ENCODE measurements at regions not wholly inside any gene's neighbourhood (a gene's known extent, or its start where the extent isn't known, plus 50 kb on each side); places are given as distances from the start of the nearest gene placed in this dataset.
"Not testable (repeated sequence)": the region's sequence is repeated elsewhere in the genome, so short reads cannot be mapped to it uniquely, and the experiment has no call there.

DNA sequence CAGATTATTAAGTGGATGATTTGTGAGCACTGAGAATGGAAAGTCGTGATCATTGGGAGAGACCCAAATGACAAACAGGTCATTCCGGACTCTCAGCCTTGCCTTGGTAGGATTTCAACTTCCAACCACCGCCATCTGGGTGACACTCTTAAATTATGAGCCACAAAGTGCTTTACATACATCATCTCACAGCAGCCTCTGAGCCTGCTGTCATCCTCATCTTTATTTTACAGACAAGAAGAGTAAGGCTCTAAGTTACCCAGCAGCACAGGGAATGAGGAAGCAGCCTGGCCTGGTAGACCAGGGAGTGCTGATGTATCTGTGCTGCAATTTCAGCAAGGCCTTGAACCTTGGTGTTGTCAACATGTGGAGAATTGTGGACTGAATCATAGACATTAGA, 105.8 kb upstream of the TRIM2 start:
- H3K9me3 ChIP-seq: no peaks in the 10 kb centered on the region
- DNase-seq: no peak
- H3K4me3 ChIP-seq: no peak overlapping the region
- H3K36me3 ChIP-seq: no peaks in the 10 kb centered on the region
- 55 to 75% methylated on average over 3 of the region's 3 CpGs for WGBS, 2 donors
- TF ChIP-seq EP300 (IDR thresholded peaks at IDR 0.05): no peak
- TF ChIP-seq POLR2AphosphoS5 (IDR thresholded peaks at IDR 0.05): no peak
- TF ChIP-seq, protein P1, sequence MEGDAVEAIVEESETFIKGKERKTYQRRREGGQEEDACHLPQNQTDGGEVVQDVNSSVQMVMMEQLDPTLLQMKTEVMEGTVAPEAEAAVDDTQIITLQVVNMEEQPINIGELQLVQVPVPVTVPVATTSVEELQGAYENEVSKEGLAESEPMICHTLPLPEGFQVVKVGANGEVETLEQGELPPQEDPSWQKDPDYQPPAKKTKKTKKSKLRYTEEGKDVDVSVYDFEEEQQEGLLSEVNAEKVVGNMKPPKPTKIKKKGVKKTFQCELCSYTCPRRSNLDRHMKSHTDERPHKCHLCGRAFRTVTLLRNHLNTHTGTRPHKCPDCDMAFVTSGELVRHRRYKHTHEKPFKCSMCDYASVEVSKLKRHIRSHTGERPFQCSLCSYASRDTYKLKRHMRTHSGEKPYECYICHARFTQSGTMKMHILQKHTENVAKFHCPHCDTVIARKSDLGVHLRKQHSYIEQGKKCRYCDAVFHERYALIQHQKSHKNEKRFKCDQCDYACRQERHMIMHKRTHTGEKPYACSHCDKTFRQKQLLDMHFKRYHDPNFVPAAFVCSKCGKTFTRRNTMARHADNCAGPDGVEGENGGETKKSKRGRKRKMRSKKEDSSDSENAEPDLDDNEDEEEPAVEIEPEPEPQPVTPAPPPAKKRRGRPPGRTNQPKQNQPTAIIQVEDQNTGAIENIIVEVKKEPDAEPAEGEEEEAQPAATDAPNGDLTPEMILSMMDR (IDR thresholded peaks at IDR 0.05): no peak
- no peak for TF ChIP-seq POLR2A (IDR thresholded peaks at IDR 0.05)
- intact Hi-C loops (cut with DNase I): no loop called here
- H3K4me1 ChIP-seq: peaks cover 0 to 8% (median 2%) of the 10 kb centered on the region in 4 donors
- H3K27ac ChIP-seq: no peak overlapping the region
- H3K27me3 ChIP-seq: no peaks in the 10 kb centered on the region

DNA sequence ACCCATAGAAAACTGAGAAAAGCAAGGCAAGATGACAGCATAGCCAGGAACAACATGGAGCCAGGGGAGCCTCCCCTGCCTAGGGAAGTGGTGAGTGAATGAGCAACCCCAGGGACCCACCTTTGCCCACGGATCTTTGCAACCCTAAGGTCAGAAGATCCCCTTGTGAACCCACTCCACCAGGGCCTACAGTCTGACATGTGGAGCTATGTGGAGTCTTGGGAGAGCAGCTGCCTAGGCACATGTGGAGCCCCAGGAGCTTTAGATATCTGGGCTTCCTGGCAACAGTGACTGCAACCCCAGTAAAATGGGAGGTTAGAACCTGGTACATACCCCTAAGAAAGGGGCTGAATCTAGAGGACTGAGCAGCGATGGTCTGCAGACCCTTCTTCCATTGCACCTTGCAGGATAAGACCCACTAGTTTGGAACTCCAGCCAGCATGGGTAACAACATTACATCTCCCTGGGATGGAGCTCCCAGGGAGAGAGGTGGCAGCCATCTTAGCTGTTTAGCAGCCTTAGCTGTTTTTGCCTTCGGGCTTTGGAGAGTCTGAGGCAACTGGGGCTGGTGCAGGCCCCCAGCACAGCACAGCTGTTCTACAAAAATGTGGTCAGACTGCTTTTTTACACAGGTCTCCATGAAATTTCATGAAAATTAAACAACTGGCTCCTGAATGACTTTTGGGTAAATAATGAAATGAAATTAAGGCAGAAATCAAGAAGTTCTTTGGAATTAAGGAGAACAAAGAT, 104.7 kb upstream of the TRIM2 start:
- peaks cover 0 to 8% (median 2%) of the 10 kb centered on the region in 4 donors for H3K4me1 ChIP-seq
- no peaks in the 10 kb centered on the region for H3K9me3 ChIP-seq
- H3K27ac ChIP-seq: no peak overlapping the region
- no peaks in the 10 kb centered on the region for H3K27me3 ChIP-seq
- TF ChIP-seq POLR2A (IDR thresholded peaks at IDR 0.05): no peak
- TF ChIP-seq EP300 (IDR thresholded peaks at IDR 0.05): no peak
- TF ChIP-seq, protein P1 (IDR thresholded peaks at IDR 0.05): no peak
- no peak for TF ChIP-seq POLR2AphosphoS5 (IDR thresholded peaks at IDR 0.05)
- 93 to 96% methylated on average over 3 of the region's 3 CpGs for WGBS, 2 donors
- intact Hi-C loops (cut with DNase I): no loop called here
- no peaks in the 10 kb centered on the region for H3K36me3 ChIP-seq
- no peak overlapping the region for H3K4me3 ChIP-seq
- no peak for DNase-seq

DNA sequence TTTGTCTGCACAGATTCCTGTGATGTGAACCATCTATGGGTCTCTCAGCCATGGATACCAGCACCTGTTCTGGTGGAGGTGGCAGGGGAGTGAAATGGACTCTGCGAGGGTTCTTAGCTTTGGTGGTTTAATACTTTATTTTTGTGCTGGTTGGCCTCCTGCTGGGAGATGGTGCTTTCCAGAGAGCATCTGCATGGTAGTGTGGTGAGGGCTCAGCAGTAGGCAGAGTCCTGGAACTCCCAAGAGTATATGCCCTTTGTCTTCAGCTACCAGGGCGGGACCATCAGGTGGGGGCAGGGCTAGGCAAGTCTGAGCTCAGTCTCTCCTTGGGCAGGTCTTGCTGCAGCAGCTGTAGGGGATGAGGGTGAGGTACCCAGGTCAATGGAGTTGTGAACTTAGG, 97.5 kb upstream of the TRIM2 start:
- intact Hi-C loops (cut with DNase I); H3K36me3 ChIP-seq; H3K27me3 ChIP-seq; DNase-seq; H3K4me1 ChIP-seq; H3K9me3 ChIP-seq; H3K27ac ChIP-seq; H3K4me3 ChIP-seq: not testable (repeated sequence)
- 87 to 90% methylated on average over 2 of the region's 2 CpGs for WGBS, 2 donors

DNA sequence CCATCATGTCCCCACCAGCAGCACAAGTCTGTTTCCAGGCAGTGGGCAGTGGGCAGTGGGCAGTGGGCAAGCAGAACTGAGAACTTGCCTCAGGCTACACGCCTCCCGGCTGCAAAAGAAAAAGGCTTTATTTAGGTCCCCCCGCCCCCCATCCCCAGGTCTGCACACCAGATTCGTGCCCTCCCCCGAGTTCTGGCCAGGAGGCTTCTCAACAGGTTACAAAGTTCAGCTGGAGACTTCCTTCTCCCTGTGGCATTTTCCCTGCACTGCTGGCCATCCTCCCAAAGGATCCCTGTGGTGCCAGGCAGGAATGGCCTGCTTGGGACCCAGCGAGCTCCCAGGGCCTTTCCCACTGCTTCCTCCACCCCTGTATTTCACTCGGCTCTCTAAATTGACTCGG, 97.0 kb upstream of the TRIM2 start:
- WGBS, 2 donors: 83 to 90% methylated on average over 8 of the region's 8 CpGs
- intact Hi-C loops (cut with DNase I): no loop called here
- H3K36me3 ChIP-seq: no peaks in the 10 kb centered on the region
- no peak for DNase-seq
- TF ChIP-seq POLR2A (IDR thresholded peaks at IDR 0.05) (no peak), POLR2AphosphoS5 (IDR thresholded peaks at IDR 0.05) (no peak), EP300 (IDR thresholded peaks at IDR 0.05) (no peak)
- TF ChIP-seq, protein P1 (IDR thresholded peaks at IDR 0.05): no peak
- H3K27ac ChIP-seq: no peak overlapping the region
- no peaks in the 10 kb centered on the region for H3K9me3 ChIP-seq
- no peaks in the 10 kb centered on the region for H3K27me3 ChIP-seq
- H3K4me1 ChIP-seq: no peaks in the 10 kb centered on the region
- no peak overlapping the region for H3K4me3 ChIP-seq

DNA sequence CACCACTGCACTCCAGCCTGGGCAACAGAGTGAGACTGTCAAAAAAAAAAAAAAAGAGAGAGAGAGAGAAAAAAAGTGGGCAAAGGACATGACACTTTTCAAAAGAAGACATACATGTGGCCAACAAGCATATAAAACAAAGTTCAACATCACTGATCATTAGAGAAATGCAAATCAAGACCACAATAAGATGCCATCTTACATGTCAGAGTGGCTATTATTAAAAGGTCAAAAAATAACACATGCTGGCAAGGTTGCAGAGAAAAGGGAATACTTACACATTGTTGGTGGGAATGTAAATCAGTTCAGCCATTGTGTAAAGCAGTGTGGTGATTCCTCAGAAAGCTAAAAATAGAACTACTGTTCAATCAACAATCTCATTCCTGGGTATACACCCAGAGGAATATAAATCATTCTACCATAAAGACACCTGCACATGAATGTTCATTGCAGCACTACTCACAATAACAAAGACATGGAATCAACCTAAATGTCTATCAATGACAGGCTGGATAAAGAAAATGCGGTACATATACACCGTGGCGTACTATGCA, 94.9 kb upstream of the TRIM2 start:
- DNase-seq: no peak
- Histone ChIP-seq H3K4me3 (no peak overlapping the region), H3K27ac (no peak overlapping the region), H3K4me1 (no peaks in the 10 kb centered on the region), H3K9me3 (no peaks in the 10 kb centered on the region), H3K36me3 (no peaks in the 10 kb centered on the region), H3K27me3 (no peaks in the 10 kb centered on the region)
- 96% methylated on average over 3 of the region's 3 CpGs for WGBS, 2 donors
- TF ChIP-seq EP300 (IDR thresholded peaks at IDR 0.05) (no peak), POLR2AphosphoS5 (IDR thresholded peaks at IDR 0.05) (no peak)
- TF ChIP-seq, protein P1 (IDR thresholded peaks at IDR 0.05): no peak
- intact Hi-C loops (cut with DNase I): no loop called here
